Fibroblast of gingiva (primary cell): ENCODE measurements at regions not wholly inside any gene's neighbourhood (a gene's known extent, or its start where the extent isn't known, plus 50 kb on each side); places are given as distances from the start of the nearest gene placed in this dataset.

ENCODE experiments used
- DNase-seq: peaks from one replicate; pipeline ENCODE4 v3.0.0-alpha.2; 2011; ENCODE audit warnings: low read depth

- no peak for DNase-seq
Observed at GRCh38 chr2:108067820-108068405, 81.6 kb downstream of the SLC5A7 start.

GRCh38 chr2:108069515-108070310 lies 83.4 kb downstream of the SLC5A7 start:
- no peak for DNase-seq

GRCh38 chr2:108073415-108074072 lies 87.2 kb downstream of the SLC5A7 start:
- no peak for DNase-seq

- DNase-seq = no peak
Observed at GRCh38 chr2:108074150-108074549, 87.8 kb downstream of the SLC5A7 start.

- no peak for DNase-seq
Observed at GRCh38 chr2:108074946-108075345, 88.6 kb downstream of the SLC5A7 start.

GRCh38 chr2:108076527-108076926 lies 90.2 kb downstream of the SLC5A7 start:
- DNase-seq = no peak

- DNase-seq = no peak
Observed at GRCh38 chr2:108079736-108080135, 93.4 kb downstream of the SLC5A7 start.

GRCh38 chr2:108080177-108080576 lies 93.9 kb downstream of the SLC5A7 start:
- no peak for DNase-seq

- DNase-seq = no peak
Observed at GRCh38 chr2:108082978-108083377, 96.7 kb downstream of the SLC5A7 start.

GRCh38 chr2:108084311-108084710 lies 98.0 kb downstream of the SLC5A7 start:
- no peak for DNase-seq

GRCh38 chr2:108092886-108093285 lies 106.6 kb downstream of the SLC5A7 start:
- DNase-seq = no peak

- DNase-seq = no peak
Observed at GRCh38 chr2:108101481-108101880, 115.2 kb downstream of the SLC5A7 start.

GRCh38 chr2:108106731-108107130 lies 120.4 kb downstream of the SLC5A7 start:
- no peak for DNase-seq

GRCh38 chr2:108111936-108112335 lies 125.6 kb downstream of the SLC5A7 start:
- DNase-seq = no peak

- DNase-seq = no peak
Observed at GRCh38 chr2:108115868-108116267, 123.9 kb upstream of the SULT1C3 start.

- DNase-seq = no peak
Observed at GRCh38 chr2:108118996-108119395, 120.8 kb upstream of the SULT1C3 start.

- DNase-seq = no peak
Observed at GRCh38 chr2:108119492-108119891, 120.3 kb upstream of the SULT1C3 start.

- DNase-seq = no peak
Observed at GRCh38 chr2:108124736-108125495, 114.9 kb upstream of the SULT1C3 start.

GRCh38 chr2:108125581-108125980 lies 114.2 kb upstream of the SULT1C3 start:
- no peak for DNase-seq

- DNase-seq = no peak
Observed at GRCh38 chr2:108128249-108128648, 111.5 kb upstream of the SULT1C3 start.

GRCh38 chr2:108129636-108130035 lies 110.1 kb upstream of the SULT1C3 start:
- DNase-seq = no peak

- DNase-seq = no peak
Observed at GRCh38 chr2:108133457-108133856, 106.3 kb upstream of the SULT1C3 start.

GRCh38 chr2:108139521-108139920 lies 100.2 kb upstream of the SULT1C3 start:
- DNase-seq = no peak
